Adrenal gland (tissue), 9 donors: ENCODE measurements at regions not wholly inside any gene's neighbourhood (a gene's known extent, or its start where the extent isn't known, plus 50 kb on each side); places are given as distances from the start of the nearest gene placed in this dataset.

Source experiments
- DNase-seq, 7 donors: peaks; one replicate each; pipeline ENCODE4 v3.0.0-alpha.2; 2019 to 2020
- H3K27ac ChIP-seq, 5 donors: fragments of 200-600 bp; sonication (generic) in 4 of 5; 1 replicate in 3 of 5; 2 replicates in 2 of 5; pipeline versions ENCODE4 v1.5.1 to v1.8.0; 2016 to 2020; ENCODE audit warnings: mild to moderate bottlenecking in 1 of 5
- H3K27me3 ChIP-seq: fragments of 200-600 bp; 2 replicates; pipeline ENCODE4 v1.8.0; 2021
- H3K36me3 ChIP-seq, 2 donors: fragments of 200-600 bp; replicated peaks in 1 of 2; 1 replicate in 1 of 2; 2 replicates in 1 of 2; pipeline versions ENCODE4 v1.5.1 to v1.8.0; 2018 to 2022
- H3K4me1 ChIP-seq, 2 donors: fragments of 200-600 bp; replicated peaks in 1 of 2; 1 replicate in 1 of 2; 2 replicates in 1 of 2; pipeline versions ENCODE4 v1.5.1 to v1.8.0; 2018 to 2021
- H3K4me3 ChIP-seq, 4 donors: fragments of 200-600 bp; sonication (generic) in 3 of 4; one replicate each; pipeline ENCODE4 v1.5.1; 2016 to 2018
- H3K9me3 ChIP-seq, 3 donors: fragments of 200-600 bp; sonication (generic) in 1 of 3; replicated peaks in 1 of 3; 1 replicate in 2 of 3; 2 replicates in 1 of 3; pipeline versions ENCODE4 v1.5.1 to v1.8.0; 2016 to 2021
- CTCF ChIP-seq, 6 experiments: fragments of 450-650 bp in 4 of 6; fragments of 200-600 bp in 2 of 6; sonication (generic) in 1 of 6; IDR thresholded peaks; 1 replicate in 5 of 6; 2 replicates in 1 of 6; pipeline versions ENCODE4 v1.5.1 to v1.8.0; 2016 to 2021; ENCODE audit warnings: antibody characterized with exemption in 6 of 6, mild to moderate bottlenecking in 2 of 6, moderate library complexity in 1 of 6
- POLR2A ChIP-seq, 2 donors: fragments of 450-650 bp; IDR thresholded peaks; one replicate each; pipeline ENCODE4 v1.6.1; 2017; ENCODE audit warnings: antibody characterized with exemption in 2 of 2, mild to moderate bottlenecking in 2 of 2, moderate library complexity in 1 of 2
- WGBS, 4 donors: extraction: QIAGEN DNeasy Blood & Tissue Kit in 2 of 4; methylation state at CpG; one replicate each; pipeline versions ENCODE4 v1.1.5 to v1.1.7; 2013 to 2017; 5-methylcytosine and 5-hydroxymethylcytosine counted together
- intact Hi-C, 2 donors: fragments of 100-400 bp; cut with DNase I; formaldehyde crosslinking; loops; one replicate each; pipeline versions ENCODE4 v1.14.1 to v1.15.0; 2022 to 2023
- donor health status: healthy with polysubstance abuse.
- donor health status: Bipolar disorder and iron deficiency.
- donor health status: DM: yes; HTN: yes; CAD: no.
- donor health status: DM: no; HTN: no; CAD: no.
- donor health status: DM: no; HTN: no; CAD: no.

DNA sequence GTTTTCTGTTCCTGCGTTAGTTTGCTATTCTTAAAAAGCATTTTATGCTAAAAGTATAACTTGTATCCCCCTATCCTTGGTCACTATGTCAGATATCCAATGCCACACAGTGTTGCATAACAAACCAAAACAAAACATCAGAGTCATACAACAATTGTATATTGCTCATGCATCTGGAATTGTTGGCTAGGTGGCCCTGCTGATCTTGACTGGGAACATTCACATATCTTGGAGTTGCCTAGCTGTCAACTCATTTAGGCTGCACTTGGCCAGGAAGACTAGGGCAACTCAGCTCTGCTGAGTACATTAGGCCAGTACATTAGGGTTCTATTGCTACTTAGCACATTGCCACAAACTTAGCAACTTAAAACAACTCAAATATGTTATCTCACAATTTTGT, 706.5 kb upstream of the UBE2E2 start:
- TF ChIP-seq POLR2A (IDR thresholded peaks at IDR 0.05) (no peak), CTCF (IDR thresholded peaks at IDR 0.05) (no peak)
- H3K9me3 ChIP-seq: no peaks in the 10 kb centered on the region
- DNase-seq: no peak
- no peak overlapping the region for H3K4me3 ChIP-seq
- intact Hi-C loops: no loop called here
- H3K27ac ChIP-seq: no peak overlapping the region
- H3K27me3 ChIP-seq: no peaks in the 10 kb centered on the region
- WGBS, 4 donors: 73 to 84% (median 82%) methylated on average over 1 of the region's 1 CpG
- H3K4me1 ChIP-seq: no peaks in the 10 kb centered on the region
- H3K36me3 ChIP-seq: no peaks in the 10 kb centered on the region

DNA sequence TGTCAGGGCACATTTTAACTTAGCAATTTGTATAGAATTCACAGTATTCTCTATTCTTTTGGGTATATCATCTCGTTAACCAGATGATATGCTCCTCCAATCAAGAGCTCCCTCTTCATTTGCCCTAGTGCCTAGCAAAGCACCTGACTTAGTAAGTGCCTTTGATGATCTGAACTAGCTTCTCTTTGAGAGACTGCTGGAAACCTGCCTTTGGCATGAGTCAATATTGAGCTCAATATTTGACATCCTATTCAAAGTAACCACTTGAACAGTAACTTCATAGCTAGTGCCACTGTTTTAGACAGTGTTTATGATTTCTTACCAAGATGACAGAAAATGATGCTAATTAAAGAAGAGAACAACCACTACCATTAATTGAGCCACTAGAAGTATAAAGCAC, 696.3 kb upstream of the UBE2E2 start:
- Histone ChIP-seq H3K4me3 (no peak overlapping the region), H3K9me3 (no peaks in the 10 kb centered on the region), H3K36me3 (no peaks in the 10 kb centered on the region), H3K27ac (no peak overlapping the region), H3K4me1 (no peaks in the 10 kb centered on the region), H3K27me3 (no peaks in the 10 kb centered on the region)
- no peak for DNase-seq
- TF ChIP-seq CTCF (IDR thresholded peaks at IDR 0.05) (no peak), POLR2A (IDR thresholded peaks at IDR 0.05) (no peak)
- 46 to 62% (median 55%) methylated on average over 1 of the region's 1 CpG for WGBS, 4 donors
- intact Hi-C loops: no loop called here

- no peak overlapping the region for H3K27ac ChIP-seq
- intact Hi-C loops: no loop called here
- H3K4me3 ChIP-seq: no peak overlapping the region
- H3K4me1 ChIP-seq: no peaks in the 10 kb centered on the region
- TF ChIP-seq POLR2A (IDR thresholded peaks at IDR 0.05): no peak
- no peak for TF ChIP-seq CTCF (IDR thresholded peaks at IDR 0.05)
- H3K9me3 ChIP-seq: no peaks in the 10 kb centered on the region
- no peaks in the 10 kb centered on the region for H3K36me3 ChIP-seq
- DNase-seq: no peak
- no peaks in the 10 kb centered on the region for H3K27me3 ChIP-seq
These were observed 695.4 kb upstream of the UBE2E2 start for GRCh38 chr3:22507709-22508108.

GRCh38 chr3:22523925-22524324, 679.2 kb upstream of the UBE2E2 start:
- H3K27ac ChIP-seq: no peak overlapping the region
- no peak for TF ChIP-seq POLR2A (IDR thresholded peaks at IDR 0.05)
- no peak for TF ChIP-seq CTCF (IDR thresholded peaks at IDR 0.05)
- no peaks in the 10 kb centered on the region for H3K4me1 ChIP-seq
- no peaks in the 10 kb centered on the region for H3K36me3 ChIP-seq
- H3K27me3 ChIP-seq: no peaks in the 10 kb centered on the region
- no peak overlapping the region for H3K4me3 ChIP-seq
- WGBS, 4 donors: 75 to 90% (median 82%) methylated on average over 3 of the region's 3 CpGs
- H3K9me3 ChIP-seq: no peaks in the 10 kb centered on the region
- intact Hi-C loops: no loop called here
- DNase-seq: no peak
